ENCODE measurements at regions not wholly inside any gene's neighbourhood (a gene's known extent, or its start where the extent isn't known, plus 50 kb on each side); places are given as distances from the start of the nearest gene placed in this dataset.

DNA sequence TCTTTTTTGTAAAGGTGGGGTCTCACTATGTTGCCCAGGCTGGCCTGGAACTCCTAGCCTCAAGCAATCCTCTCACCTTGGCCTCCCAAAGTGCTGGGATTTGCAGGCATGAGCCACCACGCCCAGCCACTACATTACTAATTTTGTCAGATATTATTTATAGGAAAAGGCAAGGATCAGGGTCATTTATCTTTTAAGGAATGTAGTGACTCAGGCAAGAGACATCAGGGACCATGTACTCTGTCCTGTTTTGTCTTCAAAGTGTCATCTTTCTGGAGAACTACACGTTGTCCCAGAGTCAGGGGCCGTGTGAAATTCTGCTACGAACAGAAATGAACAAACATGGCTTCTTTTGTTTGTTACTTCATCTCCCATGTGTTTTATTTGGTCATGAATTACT, 105.3 kb downstream of the NPTX2 start:
- H3K4me3 ChIP-seq, result no peak overlapping the region
- no peaks in the 10 kb centered on the region for H3K36me3 ChIP-seq
- H3K27me3 ChIP-seq, result no peaks in the 10 kb centered on the region
- 46% methylated on average over 4 of the region's 4 CpGs for WGBS, 2 donors
- H3K27ac ChIP-seq, result no peak overlapping the region
- TF ChIP-seq, protein P1, sequence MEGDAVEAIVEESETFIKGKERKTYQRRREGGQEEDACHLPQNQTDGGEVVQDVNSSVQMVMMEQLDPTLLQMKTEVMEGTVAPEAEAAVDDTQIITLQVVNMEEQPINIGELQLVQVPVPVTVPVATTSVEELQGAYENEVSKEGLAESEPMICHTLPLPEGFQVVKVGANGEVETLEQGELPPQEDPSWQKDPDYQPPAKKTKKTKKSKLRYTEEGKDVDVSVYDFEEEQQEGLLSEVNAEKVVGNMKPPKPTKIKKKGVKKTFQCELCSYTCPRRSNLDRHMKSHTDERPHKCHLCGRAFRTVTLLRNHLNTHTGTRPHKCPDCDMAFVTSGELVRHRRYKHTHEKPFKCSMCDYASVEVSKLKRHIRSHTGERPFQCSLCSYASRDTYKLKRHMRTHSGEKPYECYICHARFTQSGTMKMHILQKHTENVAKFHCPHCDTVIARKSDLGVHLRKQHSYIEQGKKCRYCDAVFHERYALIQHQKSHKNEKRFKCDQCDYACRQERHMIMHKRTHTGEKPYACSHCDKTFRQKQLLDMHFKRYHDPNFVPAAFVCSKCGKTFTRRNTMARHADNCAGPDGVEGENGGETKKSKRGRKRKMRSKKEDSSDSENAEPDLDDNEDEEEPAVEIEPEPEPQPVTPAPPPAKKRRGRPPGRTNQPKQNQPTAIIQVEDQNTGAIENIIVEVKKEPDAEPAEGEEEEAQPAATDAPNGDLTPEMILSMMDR (IDR thresholded peaks at IDR 0.05), result no peak
- TF ChIP-seq EP300 (IDR thresholded peaks at IDR 0.05) (no peak), POLR2A (IDR thresholded peaks at IDR 0.05) (no peak)
- no peak for DNase-seq (ENCODE audit: low spot score in 2 of 2)
- no peaks in the 10 kb centered on the region for H3K4me1 ChIP-seq
- no peaks in the 10 kb centered on the region for H3K9me3 ChIP-seq

- no peaks in the 10 kb centered on the region for H3K9me3 ChIP-seq
- H3K4me1 ChIP-seq, result no peaks in the 10 kb centered on the region
- no peak overlapping the region for H3K4me3 ChIP-seq
- H3K27ac ChIP-seq, result no peak overlapping the region
- no peak for DNase-seq (ENCODE audit: low spot score in 2 of 2)
- 72 to 91% methylated on average over 6 of the region's 6 CpGs for WGBS, 2 donors
- H3K36me3 ChIP-seq, result no peaks in the 10 kb centered on the region
- no peaks in the 10 kb centered on the region for H3K27me3 ChIP-seq
- TF ChIP-seq, protein P1 (IDR thresholded peaks at IDR 0.05), result no peak
- TF ChIP-seq POLR2A (IDR thresholded peaks at IDR 0.05), result no peak
- no peak for TF ChIP-seq EP300 (IDR thresholded peaks at IDR 0.05)
These were observed 107.5 kb downstream of the NPTX2 start for GRCh38 chr7:98724591-98724990.

- no peak for DNase-seq (ENCODE audit: low spot score in 2 of 2)
- Histone ChIP-seq H3K27ac (no peak overlapping the region), H3K4me1 (no peaks in the 10 kb centered on the region), H3K9me3 (no peaks in the 10 kb centered on the region), H3K4me3 (no peak overlapping the region), H3K27me3 (no peaks in the 10 kb centered on the region), H3K36me3 (no peaks in the 10 kb centered on the region)
- 49 to 53% methylated on average over 7 of the region's 7 CpGs for WGBS, 2 donors
- TF ChIP-seq, protein P1 (IDR thresholded peaks at IDR 0.05), result no peak
- TF ChIP-seq EP300 (IDR thresholded peaks at IDR 0.05) (no peak), POLR2A (IDR thresholded peaks at IDR 0.05) (no peak)
These were observed 110.1 kb downstream of the NPTX2 start for GRCh38 chr7:98727146-98727709.

GRCh38 chr7:98728555-98728954, 111.5 kb downstream of the NPTX2 start:
- Histone ChIP-seq H3K27ac (no peak overlapping the region), H3K4me1 (no peaks in the 10 kb centered on the region), H3K9me3 (peaks cover 0 to 4% (median 0%) of the 10 kb centered on the region in 4 donors), H3K27me3 (no peaks in the 10 kb centered on the region), H3K4me3 (no peak overlapping the region), H3K36me3 (no peaks in the 10 kb centered on the region)
- no peak for TF ChIP-seq POLR2A (IDR thresholded peaks at IDR 0.05)
- WGBS, 2 donors, result 38 to 49% methylated on average over 3 of the region's 3 CpGs
- no peak for DNase-seq (ENCODE audit: low spot score in 2 of 2)

- Histone ChIP-seq H3K27me3 (no peaks in the 10 kb centered on the region), H3K36me3 (no peaks in the 10 kb centered on the region), H3K4me1 (no peaks in the 10 kb centered on the region), H3K4me3 (no peak overlapping the region), H3K27ac (no peak overlapping the region), H3K9me3 (peaks cover 0 to 8% (median 0%) of the 10 kb centered on the region in 4 donors)
- TF ChIP-seq EP300 (IDR thresholded peaks at IDR 0.05) (no peak), POLR2A (IDR thresholded peaks at IDR 0.05) (no peak)
- TF ChIP-seq, protein P1 (IDR thresholded peaks at IDR 0.05), result no peak
- DNase-seq (ENCODE audit: low spot score in 2 of 2), result no peak
- 43 to 49% methylated on average over 7 of the region's 7 CpGs for WGBS, 2 donors
These were observed 112.0 kb downstream of the NPTX2 start for GRCh38 chr7:98729121-98729520.

DNA sequence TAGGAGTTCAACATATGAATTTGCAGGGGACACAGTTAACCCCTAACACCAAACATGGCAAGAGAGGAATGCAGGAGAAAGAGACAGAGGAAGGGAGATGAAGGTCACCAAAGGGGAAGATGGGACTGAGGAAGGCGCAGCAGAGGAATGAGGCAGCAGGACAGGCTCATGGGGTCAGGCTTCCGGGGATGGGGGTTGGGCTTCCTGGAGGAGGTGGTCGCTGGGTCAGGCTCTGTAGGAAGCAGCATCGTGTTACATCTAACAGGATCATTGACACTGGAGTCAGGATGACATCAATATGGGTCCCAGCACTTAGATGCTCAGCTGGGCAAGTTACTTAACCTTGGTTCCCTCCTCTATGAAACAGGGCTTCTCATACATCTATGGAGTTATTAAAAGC, 113.2 kb downstream of the NPTX2 start:
- Histone ChIP-seq H3K27ac (no peak overlapping the region), H3K4me3 (no peak overlapping the region), H3K27me3 (no peaks in the 10 kb centered on the region), H3K4me1 (no peaks in the 10 kb centered on the region), H3K36me3 (no peaks in the 10 kb centered on the region), H3K9me3 (peaks cover 0 to 8% (median 0%) of the 10 kb centered on the region in 4 donors)
- WGBS, 2 donors, result 44 to 52% methylated on average over 4 of the region's 4 CpGs
- no peak for DNase-seq (ENCODE audit: low spot score in 2 of 2)
- TF ChIP-seq EP300 (IDR thresholded peaks at IDR 0.05) (no peak), POLR2A (IDR thresholded peaks at IDR 0.05) (no peak)
- TF ChIP-seq, protein P1 (IDR thresholded peaks at IDR 0.05), result no peak

Measured in tibial nerve (tissue), 4 donors.